ENCODE measurements at regions not wholly inside any gene's neighbourhood (a gene's known extent, or its start where the extent isn't known, plus 50 kb on each side); places are given as distances from the start of the nearest gene placed in this dataset.

GRCh38 chr5:98656796-98657195 is 116.7 kb upstream of the RGMB start:
- ChIA-PET POLR2A (no interaction called here), CTCF (no interaction called here)
- Mint-ChIP-seq H3K4me1 (ENCODE audit: low read depth) (no peaks in the 10 kb centered on the region), H3K27ac (no peak overlapping the region), H3K9me3 (no peaks in the 10 kb centered on the region), H3K4me3 (no peak overlapping the region), H3K27me3 (peaks cover 4% of the 10 kb centered on the region), H3K36me3 (ENCODE audit: low read depth) (no peaks in the 10 kb centered on the region)
- Histone ChIP-seq H3K4me3 (ENCODE audit: low read length) (no peak overlapping the region), H3K36me3 (ENCODE audit: insufficient read depth, low read length) (no peaks in the 10 kb centered on the region), H3K4me1 (ENCODE audit: insufficient read depth, low read length) (no peaks in the 10 kb centered on the region), H3K9me3 (ENCODE audit: control insufficient read depth in 1 of 2, insufficient read depth in 1 of 2, low read length in 2 of 2) (no peaks in the 10 kb centered on the region), H3K27ac (ENCODE audit: low read depth in 1 of 2, low read length in 2 of 2) (no peak overlapping the region), H3K27me3 (ENCODE audit: control insufficient read depth in 1 of 2, insufficient read depth in 2 of 2, low read length in 2 of 2) (no peaks in the 10 kb centered on the region)
- intact Hi-C loops (cut with DNase I, micrococcal nuclease) = no loop called here
- TF ChIP-seq CTCF (IDR thresholded peaks at IDR 0.05) = no peak
- no peak for ATAC-seq (ENCODE audit: poor library complexity)
- no peak for DNase-seq

GRCh38 chr5:98657559-98657958 is 115.9 kb upstream of the RGMB start:
- no peak overlapping the region for H3K27ac Mint-ChIP-seq
- H3K4me3 ChIP-seq (ENCODE audit: low read length) = no peak overlapping the region
- POLR2A ChIA-PET = no interaction called here
- DNase-seq = no peak
- intact Hi-C loops (cut with DNase I, micrococcal nuclease) = no loop called here
- CTCF ChIA-PET = interaction anchor here (0.6 kb wide), 1 partner anchor 33 kb away, joined by 3 read pairs; no protein-coding TSS in a partner anchor
- no peaks in the 10 kb centered on the region for H3K4me1 Mint-ChIP-seq (ENCODE audit: low read depth)
- no peaks in the 10 kb centered on the region for H3K27me3 ChIP-seq (ENCODE audit: control insufficient read depth in 1 of 2, insufficient read depth in 2 of 2, low read length in 2 of 2)
- ATAC-seq (ENCODE audit: poor library complexity) = no peak
- H3K9me3 Mint-ChIP-seq = no peaks in the 10 kb centered on the region
- no peaks in the 10 kb centered on the region for H3K36me3 ChIP-seq (ENCODE audit: insufficient read depth, low read length)
- no peaks in the 10 kb centered on the region for H3K36me3 Mint-ChIP-seq (ENCODE audit: low read depth)
- H3K4me3 Mint-ChIP-seq = no peak overlapping the region
- peaks cover 8% of the 10 kb centered on the region for H3K27me3 Mint-ChIP-seq
- no peak overlapping the region for H3K27ac ChIP-seq (ENCODE audit: low read depth in 1 of 2, low read length in 2 of 2)
- TF ChIP-seq CTCF (IDR thresholded peaks at IDR 0.05) = no peak
- H3K4me1 ChIP-seq (ENCODE audit: insufficient read depth, low read length) = no peaks in the 10 kb centered on the region
- H3K9me3 ChIP-seq (ENCODE audit: control insufficient read depth in 1 of 2, insufficient read depth in 1 of 2, low read length in 2 of 2) = peaks cover 0 to 2% of the 10 kb centered on the region in 2 experiments

GRCh38 chr5:98663521-98663920 is 109.9 kb upstream of the RGMB start:
- no peak for ATAC-seq (ENCODE audit: poor library complexity)
- Histone ChIP-seq H3K27me3 (ENCODE audit: control insufficient read depth in 1 of 2, insufficient read depth in 2 of 2, low read length in 2 of 2) (peaks cover 0 to 2% of the 10 kb centered on the region in 2 experiments), H3K27ac (ENCODE audit: low read depth in 1 of 2, low read length in 2 of 2) (no peak overlapping the region), H3K4me1 (ENCODE audit: insufficient read depth, low read length) (no peaks in the 10 kb centered on the region), H3K9me3 (ENCODE audit: control insufficient read depth in 1 of 2, insufficient read depth in 1 of 2, low read length in 2 of 2) (peaks cover 0 to 22% of the 10 kb centered on the region in 2 experiments), H3K4me3 (ENCODE audit: low read length) (no peak overlapping the region), H3K36me3 (ENCODE audit: insufficient read depth, low read length) (no peaks in the 10 kb centered on the region)
- intact Hi-C loops (cut with DNase I, micrococcal nuclease) = no loop called here
- Mint-ChIP-seq H3K36me3 (ENCODE audit: low read depth) (no peaks in the 10 kb centered on the region), H3K27me3 (peaks cover 29% of the 10 kb centered on the region), H3K4me3 (no peak overlapping the region), H3K4me1 (ENCODE audit: low read depth) (no peaks in the 10 kb centered on the region), H3K27ac (no peak overlapping the region), H3K9me3 (no peaks in the 10 kb centered on the region)
- ChIA-PET POLR2A (no interaction called here), CTCF (no interaction called here)
- TF ChIP-seq CTCF (IDR thresholded peaks at IDR 0.05) = no peak
- DNase-seq = no peak
